HL-60 (cell line): ENCODE measurements at regions not wholly inside any gene's neighbourhood (a gene's known extent, or its start where the extent isn't known, plus 50 kb on each side); places are given as distances from the start of the nearest gene placed in this dataset.

ENCODE experiments used
- DNase-seq, 2 experiments: peaks; one replicate each; pipeline ENCODE4 v3.0.0-alpha.2; 2010 to 2020; ENCODE audit warnings: low read depth in 1 of 2, low spot score in 1 of 2
- H3K27ac ChIP-seq: fragments of 250-450 bp; sonication (Bioruptor Pico); replicated peaks from 2 replicates; pipeline ENCODE4 v1.5.1; 2020; ENCODE audit warnings: mild to moderate bottlenecking, moderate library complexity
- H3K27me3 ChIP-seq: fragments of 250-450 bp; sonication (Bioruptor Pico); 2 replicates; pipeline ENCODE4 v1.5.1; 2021; ENCODE audit warnings: mild to moderate bottlenecking, moderate library complexity; ENCODE audit not compliant: insufficient read depth, poor library complexity, severe bottlenecking
- H3K4me3 ChIP-seq: replicated peaks from 2 replicates; pipeline ENCODE4 v1.5.1; 2011; ENCODE audit warnings: mild to moderate bottlenecking, control low read depth, low read length; ENCODE audit not compliant: insufficient read depth
- GABPA ChIP-seq: IDR thresholded peaks from 2 replicates; pipeline ENCODE4 v1.6.1; 2012; ENCODE audit warnings: low read depth
- POLR2AphosphoS5 ChIP-seq: IDR thresholded peaks from 2 replicates; pipeline ENCODE4 v1.6.1; 2012; ENCODE audit warnings: low read depth
- SPI1 ChIP-seq: IDR thresholded peaks from 2 replicates; pipeline ENCODE4 v1.6.1; 2012; ENCODE audit warnings: low read depth, mild to moderate bottlenecking, borderline replicate concordance
- TF ChIP-seq, protein P1 (sequence below): IDR thresholded peaks from 2 replicates; pipeline ENCODE4 v1.6.1; 2012; ENCODE audit warnings: low read depth; ENCODE audit not compliant: insufficient replicate concordance
- TF ChIP-seq, protein P2 (sequence below): IDR thresholded peaks from one replicate; pipeline ENCODE4 v1.5.1; 2011; ENCODE audit warnings: low read length, control low read depth, inconsistent platforms; ENCODE audit not compliant: insufficient read depth

DNA sequence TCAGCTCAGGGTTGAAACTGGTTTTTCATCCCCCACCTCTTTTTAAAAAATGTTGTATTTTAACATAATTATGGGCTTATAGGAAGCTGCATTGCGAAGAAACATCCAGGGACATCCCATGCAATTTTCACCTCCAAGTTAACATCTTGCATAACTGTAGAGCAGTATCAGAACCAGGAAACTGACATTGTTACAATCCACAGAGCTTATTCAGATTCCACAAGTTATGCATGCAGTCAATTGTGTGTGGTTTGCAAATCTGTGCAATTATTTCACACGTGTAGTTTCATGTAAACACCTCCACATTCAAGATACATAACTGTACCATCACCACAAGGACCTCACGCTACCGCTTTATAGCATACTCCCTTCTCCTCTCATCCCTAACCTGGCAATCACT is 97.5 kb upstream of the GATB start:
- H3K4me3 ChIP-seq: no peak overlapping the region
- DNase-seq: no peak
- no peak overlapping the region for H3K27ac ChIP-seq
- H3K27me3 ChIP-seq: no peaks in the 10 kb centered on the region
- TF ChIP-seq GABPA (no peak), POLR2AphosphoS5 (no peak), SPI1 (no peak)
- TF ChIP-seq, protein P1, sequence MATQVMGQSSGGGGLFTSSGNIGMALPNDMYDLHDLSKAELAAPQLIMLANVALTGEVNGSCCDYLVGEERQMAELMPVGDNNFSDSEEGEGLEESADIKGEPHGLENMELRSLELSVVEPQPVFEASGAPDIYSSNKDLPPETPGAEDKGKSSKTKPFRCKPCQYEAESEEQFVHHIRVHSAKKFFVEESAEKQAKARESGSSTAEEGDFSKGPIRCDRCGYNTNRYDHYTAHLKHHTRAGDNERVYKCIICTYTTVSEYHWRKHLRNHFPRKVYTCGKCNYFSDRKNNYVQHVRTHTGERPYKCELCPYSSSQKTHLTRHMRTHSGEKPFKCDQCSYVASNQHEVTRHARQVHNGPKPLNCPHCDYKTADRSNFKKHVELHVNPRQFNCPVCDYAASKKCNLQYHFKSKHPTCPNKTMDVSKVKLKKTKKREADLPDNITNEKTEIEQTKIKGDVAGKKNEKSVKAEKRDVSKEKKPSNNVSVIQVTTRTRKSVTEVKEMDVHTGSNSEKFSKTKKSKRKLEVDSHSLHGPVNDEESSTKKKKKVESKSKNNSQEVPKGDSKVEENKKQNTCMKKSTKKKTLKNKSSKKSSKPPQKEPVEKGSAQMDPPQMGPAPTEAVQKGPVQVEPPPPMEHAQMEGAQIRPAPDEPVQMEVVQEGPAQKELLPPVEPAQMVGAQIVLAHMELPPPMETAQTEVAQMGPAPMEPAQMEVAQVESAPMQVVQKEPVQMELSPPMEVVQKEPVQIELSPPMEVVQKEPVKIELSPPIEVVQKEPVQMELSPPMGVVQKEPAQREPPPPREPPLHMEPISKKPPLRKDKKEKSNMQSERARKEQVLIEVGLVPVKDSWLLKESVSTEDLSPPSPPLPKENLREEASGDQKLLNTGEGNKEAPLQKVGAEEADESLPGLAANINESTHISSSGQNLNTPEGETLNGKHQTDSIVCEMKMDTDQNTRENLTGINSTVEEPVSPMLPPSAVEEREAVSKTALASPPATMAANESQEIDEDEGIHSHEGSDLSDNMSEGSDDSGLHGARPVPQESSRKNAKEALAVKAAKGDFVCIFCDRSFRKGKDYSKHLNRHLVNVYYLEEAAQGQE: no peak
- TF ChIP-seq, protein P2, sequence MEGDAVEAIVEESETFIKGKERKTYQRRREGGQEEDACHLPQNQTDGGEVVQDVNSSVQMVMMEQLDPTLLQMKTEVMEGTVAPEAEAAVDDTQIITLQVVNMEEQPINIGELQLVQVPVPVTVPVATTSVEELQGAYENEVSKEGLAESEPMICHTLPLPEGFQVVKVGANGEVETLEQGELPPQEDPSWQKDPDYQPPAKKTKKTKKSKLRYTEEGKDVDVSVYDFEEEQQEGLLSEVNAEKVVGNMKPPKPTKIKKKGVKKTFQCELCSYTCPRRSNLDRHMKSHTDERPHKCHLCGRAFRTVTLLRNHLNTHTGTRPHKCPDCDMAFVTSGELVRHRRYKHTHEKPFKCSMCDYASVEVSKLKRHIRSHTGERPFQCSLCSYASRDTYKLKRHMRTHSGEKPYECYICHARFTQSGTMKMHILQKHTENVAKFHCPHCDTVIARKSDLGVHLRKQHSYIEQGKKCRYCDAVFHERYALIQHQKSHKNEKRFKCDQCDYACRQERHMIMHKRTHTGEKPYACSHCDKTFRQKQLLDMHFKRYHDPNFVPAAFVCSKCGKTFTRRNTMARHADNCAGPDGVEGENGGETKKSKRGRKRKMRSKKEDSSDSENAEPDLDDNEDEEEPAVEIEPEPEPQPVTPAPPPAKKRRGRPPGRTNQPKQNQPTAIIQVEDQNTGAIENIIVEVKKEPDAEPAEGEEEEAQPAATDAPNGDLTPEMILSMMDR: no peak

DNA sequence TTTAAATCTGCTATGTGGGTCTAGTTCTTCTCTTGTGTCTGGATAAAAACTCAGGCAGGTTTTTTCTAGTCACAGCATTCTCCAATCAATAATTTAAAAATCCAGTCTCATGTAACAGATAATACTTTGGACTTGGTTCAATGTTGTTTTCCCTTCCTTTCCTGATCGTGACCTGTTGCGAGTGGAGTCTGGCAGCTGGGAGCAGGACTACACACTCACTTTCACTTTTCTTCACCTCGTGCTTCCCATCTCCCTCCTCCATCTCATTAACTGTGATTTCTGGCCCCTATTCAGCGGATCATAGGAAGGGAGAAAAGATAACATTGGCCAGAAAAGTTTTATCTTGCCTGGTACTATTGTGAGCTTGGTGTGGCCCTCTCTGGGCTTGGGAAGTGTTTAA is 96.6 kb upstream of the GATB start:
- TF ChIP-seq, protein P1: no peak
- TF ChIP-seq POLR2AphosphoS5 (no peak), GABPA (no peak)
- H3K4me3 ChIP-seq: no peak overlapping the region
- no peak overlapping the region for H3K27ac ChIP-seq
- DNase-seq: no peak
- H3K27me3 ChIP-seq: no peaks in the 10 kb centered on the region

- TF ChIP-seq GABPA (no peak), POLR2AphosphoS5 (no peak)
- TF ChIP-seq, protein P1: no peak
- no peak overlapping the region for H3K4me3 ChIP-seq
- H3K27me3 ChIP-seq: no peaks in the 10 kb centered on the region
- no peak for DNase-seq
- no peak overlapping the region for H3K27ac ChIP-seq
Measured at GRCh38 chr4:151855747-151856146, 94.9 kb upstream of the GATB start.

DNA sequence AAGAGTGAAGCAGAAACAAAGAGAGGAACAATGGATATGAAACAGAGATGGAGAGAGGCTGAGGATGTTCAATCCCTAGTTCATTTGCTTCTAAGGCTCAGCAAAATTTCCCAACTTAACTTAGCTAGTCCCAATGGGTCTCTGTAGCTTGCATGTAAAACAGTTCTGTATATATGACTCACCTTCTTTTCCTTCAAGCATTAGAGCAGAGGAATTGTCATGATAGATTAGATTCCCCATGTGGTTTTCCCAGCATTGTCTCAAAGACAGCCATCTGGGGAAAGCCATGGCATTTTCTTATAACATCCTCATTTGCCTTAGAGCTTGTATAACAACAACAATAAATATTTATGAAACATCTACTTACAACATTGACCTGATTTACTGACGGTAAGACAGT is 93.9 kb upstream of the GATB start:
- Histone ChIP-seq H3K27ac (no peak overlapping the region), H3K27me3 (no peaks in the 10 kb centered on the region), H3K4me3 (no peak overlapping the region)
- TF ChIP-seq, protein P2: no peak
- TF ChIP-seq, protein P1: no peak
- TF ChIP-seq SPI1 (no peak), GABPA (no peak), POLR2AphosphoS5 (no peak)
- DNase-seq: no peak
